NCI-H1105 (cell line): ENCODE measurements at regions not wholly inside any gene's neighbourhood (a gene's known extent, or its start where the extent isn't known, plus 50 kb on each side); places are given as distances from the start of the nearest gene placed in this dataset.
A peak's percentile ranks its signal among the peaks of the same experiment; 100 is the strongest.
"Not testable (repeated sequence)": the region's sequence is repeated elsewhere in the genome, so short reads cannot be mapped to it uniquely, and the experiment has no call there.

ENCODE experiments used
- DNase-seq: peaks from one replicate; lab custom pipeline; 2025; lab: John Stamatoyannopoulos, UW

- DNase-seq, result no peak
These were observed 112.6 kb upstream of the LUZP2 start for GRCh38 chr11:24384240-24384639.

DNA sequence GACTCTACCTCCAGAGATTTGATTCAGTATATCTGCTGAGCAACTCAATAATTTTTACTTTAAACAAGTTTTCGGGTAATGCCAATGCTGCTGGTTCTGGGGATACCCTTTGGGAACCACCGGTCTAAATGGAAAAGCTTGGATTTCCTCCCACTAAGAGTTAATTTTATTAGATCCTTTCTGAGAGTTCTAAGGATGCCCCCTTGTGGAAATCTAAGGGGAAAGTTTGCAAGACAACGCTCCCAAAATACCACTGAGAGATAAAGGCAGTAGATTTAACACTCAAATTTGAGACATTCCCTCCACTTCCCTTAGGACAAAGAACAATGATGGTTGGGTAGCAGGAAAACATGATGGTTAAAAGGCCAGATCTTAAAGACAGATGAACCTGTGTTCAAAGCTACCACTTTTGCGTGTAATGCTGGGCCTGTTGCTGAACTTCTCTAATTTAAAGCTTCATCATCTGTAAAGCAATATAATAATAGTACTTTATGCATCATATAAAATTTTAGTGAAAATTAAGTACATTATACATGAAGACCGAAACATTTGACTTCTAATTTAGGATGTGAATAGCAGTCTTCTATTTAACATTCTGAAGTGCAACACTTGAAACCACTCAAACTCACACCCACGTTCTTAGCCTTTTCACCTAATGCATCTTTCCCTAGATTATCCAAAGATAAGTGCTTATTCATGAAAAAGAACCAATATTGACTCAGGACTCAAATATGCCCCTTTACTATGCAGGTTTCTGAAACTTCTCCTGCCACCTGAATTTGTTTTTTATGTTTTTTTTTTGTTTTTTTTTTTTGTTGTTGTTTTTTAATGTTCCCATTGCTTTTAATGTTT is 110.1 kb upstream of the LUZP2 start:
- peak; percentile 17 for DNase-seq

DNA sequence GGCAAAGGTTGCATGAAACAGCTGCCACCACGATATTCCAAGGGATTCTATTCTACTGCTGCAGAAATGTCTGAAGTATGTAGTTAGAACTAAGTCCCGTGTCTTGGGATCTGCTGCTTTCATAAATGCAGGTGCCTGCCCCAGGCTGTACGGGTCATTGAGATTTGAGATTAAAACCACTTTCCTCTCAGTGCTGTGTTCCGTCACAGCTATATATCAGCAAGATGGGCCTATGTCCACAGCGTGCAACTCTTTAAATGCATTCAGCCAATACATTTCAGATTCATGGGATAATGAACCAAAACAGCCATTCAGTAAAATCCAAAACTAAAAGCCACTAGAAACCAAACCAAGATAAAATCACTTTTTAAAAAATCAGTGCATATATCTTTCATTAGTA is 107.3 kb upstream of the LUZP2 start:
- DNase-seq, result no peak

DNA sequence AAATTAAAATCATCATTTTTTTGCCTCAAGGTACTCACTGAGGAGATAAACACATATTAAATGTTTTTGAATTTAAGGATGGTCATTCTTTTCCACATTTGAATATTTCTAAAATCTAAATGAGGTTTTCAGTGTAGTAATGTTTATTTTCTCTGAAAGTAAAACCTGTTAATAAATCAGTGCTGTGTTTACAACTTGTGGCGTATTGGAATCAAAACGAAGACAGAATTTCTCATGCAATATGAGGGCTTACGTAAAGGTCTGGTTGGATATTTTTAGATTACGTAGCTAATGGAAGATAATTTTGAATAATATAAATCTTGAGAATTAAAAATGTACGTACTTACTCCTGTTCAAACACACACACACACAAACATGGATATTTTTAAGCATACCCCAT is 106.8 kb upstream of the LUZP2 start:
- DNase-seq, result no peak

GRCh38 chr11:24390762-24391161 is 106.1 kb upstream of the LUZP2 start:
- no peak for DNase-seq

GRCh38 chr11:24391167-24391566 is 105.7 kb upstream of the LUZP2 start:
- no peak for DNase-seq

DNA sequence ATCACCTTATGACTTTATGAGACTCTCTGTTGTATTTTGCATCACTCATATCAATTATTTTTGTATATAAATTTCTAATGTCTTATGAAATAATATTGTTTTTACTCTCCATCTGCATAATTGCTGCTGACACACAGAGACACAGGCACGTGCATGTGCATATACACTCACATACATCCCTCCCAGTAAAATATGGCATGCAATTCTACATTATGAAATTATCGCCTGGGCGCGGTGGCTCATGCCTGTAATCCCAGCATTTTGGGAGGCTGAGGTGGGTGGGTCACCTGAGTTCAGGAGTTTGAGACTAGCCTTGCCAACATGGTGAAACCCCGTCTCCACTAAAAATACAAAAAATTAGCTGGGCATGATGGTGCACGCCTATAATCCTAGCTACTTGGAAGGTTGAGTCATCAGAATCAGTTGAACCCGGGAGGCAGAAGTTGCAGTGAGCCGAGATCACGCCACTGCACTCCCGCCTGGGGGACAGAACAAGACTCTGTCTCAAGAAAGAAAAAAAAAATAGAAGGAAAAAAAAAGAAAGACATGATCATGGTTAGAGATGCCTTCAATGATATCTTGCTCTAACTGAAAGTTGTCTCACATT is 96.7 kb upstream of the LUZP2 start:
- no peak for DNase-seq

- no peak for DNase-seq
These were observed 90.5 kb upstream of the LUZP2 start for GRCh38 chr11:24406389-24406788.

DNA sequence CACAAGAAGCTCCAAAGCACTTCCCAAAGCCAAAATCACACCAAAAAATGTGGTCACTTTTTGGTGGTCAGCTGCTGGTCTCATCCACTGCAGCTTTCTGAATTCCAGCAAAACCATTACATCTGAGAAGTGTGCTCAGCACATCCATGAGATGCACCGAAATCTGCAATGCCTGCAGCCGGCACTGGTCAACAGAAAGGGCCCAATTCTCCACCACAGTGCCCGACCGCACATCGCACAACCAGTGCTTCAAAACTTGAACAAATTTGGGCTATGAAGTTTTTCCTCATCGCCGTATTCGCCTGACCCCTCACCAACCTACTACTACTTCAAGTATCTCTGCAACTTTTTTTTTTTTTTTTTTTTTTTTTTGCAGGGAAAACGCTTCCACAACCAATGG is 89.9 kb upstream of the LUZP2 start:
- no peak for DNase-seq

GRCh38 chr11:24407733-24408132 is 89.1 kb upstream of the LUZP2 start:
- DNase-seq, result no peak

GRCh38 chr11:24408202-24408601 is 88.7 kb upstream of the LUZP2 start:
- DNase-seq, result no peak

GRCh38 chr11:24411791-24412190 is 85.1 kb upstream of the LUZP2 start:
- DNase-seq, result no peak

- DNase-seq, result no peak
These were observed 84.1 kb upstream of the LUZP2 start for GRCh38 chr11:24412722-24413121.

DNA sequence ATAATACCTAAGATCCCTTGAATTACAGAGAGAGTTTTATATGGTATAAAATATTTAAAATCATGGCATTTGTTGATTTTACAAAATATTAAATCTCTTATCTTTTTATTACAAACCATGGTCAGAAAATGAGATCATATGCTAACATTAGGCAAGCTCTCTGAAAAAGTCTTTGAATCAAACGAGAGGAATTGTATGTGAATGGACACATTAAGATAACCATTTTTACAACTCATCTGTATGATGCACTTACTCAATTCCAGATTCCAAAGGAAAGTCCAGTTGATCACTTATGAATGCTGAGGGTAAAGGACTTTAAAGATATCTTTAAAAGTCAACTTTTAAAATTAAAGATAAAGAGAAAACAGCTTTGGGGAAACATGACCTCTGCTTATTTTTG is 83.5 kb upstream of the LUZP2 start:
- no peak for DNase-seq

GRCh38 chr11:24415955-24416636 is 80.8 kb upstream of the LUZP2 start:
- DNase-seq, result not testable (repeated sequence)

DNA sequence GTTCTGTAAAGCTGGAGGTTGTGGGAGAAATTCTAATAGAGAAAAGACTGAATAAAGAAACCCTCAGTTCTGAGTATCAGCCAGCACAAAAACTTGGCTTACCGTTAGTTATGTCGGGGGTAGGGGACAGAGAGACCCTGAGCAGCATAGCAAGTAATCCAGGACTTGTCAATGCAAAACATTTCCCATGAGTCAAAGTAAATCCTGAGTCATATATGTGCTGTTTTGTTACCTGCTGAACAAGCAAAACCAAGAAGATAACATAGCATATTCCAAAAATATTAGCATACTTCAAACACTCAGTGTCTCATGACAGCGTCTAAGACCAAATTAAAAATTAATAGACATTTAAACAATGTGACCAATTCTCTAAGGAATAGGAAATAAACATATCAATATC is 75.1 kb upstream of the LUZP2 start:
- no peak for DNase-seq

- DNase-seq, result no peak
These were observed 74.5 kb upstream of the LUZP2 start for GRCh38 chr11:24422376-24422775.

DNA sequence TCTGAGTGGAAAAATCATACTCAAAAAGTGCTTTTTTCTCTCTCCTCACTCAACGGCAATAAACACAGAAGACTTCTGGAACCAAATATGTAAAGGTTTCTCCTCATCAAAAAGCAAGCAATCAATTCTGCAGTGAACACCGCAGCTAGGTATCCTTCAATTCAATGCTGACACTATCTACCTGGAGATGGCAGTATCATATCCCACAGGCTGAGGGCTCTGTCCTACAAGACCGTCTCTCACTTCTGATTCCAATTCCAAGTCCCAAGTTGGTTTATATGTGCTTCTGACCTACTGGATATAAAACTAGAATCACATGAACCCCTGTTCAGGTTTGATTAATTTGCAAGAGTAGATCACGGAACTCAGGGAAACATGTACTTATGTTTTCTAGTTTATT is 59.7 kb upstream of the LUZP2 start:
- DNase-seq, result no peak
